ENCODE measurements at regions not wholly inside any gene's neighbourhood (a gene's known extent, or its start where the extent isn't known, plus 50 kb on each side); places are given as distances from the start of the nearest gene placed in this dataset.

- no peak for TF ChIP-seq EZH2phosphoT487 (IDR thresholded peaks at IDR 0.05; ENCODE audit: insufficient read depth, low read depth)
- no peak for TF ChIP-seq EZH2 (IDR thresholded peaks at IDR 0.05; ENCODE audit: insufficient read depth, poor library complexity, severe bottlenecking)
These were observed 312.0 kb upstream of the FGF13 start for GRCh38 chrX:139023531-139023930.
